Muscle of leg (tissue), 3 donors: ENCODE measurements at regions not wholly inside any gene's neighbourhood (a gene's known extent, or its start where the extent isn't known, plus 50 kb on each side); places are given as distances from the start of the nearest gene placed in this dataset.
A peak's percentile ranks its signal among the peaks of the same experiment; 100 is the strongest.

ENCODE experiments used
- DNase-seq: peaks from one replicate; pipeline ENCODE4 v3.0.0; 2013
- H3K27ac ChIP-seq: one replicate; pipeline ENCODE4 v1.5.1; 2013; ENCODE audit warnings: mild to moderate bottlenecking, low read length, control low read depth
- H3K27me3 ChIP-seq: one replicate; pipeline ENCODE4 v1.6.1; 2013; ENCODE audit warnings: low read length; ENCODE audit not compliant: control insufficient read depth, insufficient read depth
- H3K36me3 ChIP-seq: one replicate; pipeline ENCODE4 v1.6.1; 2013; ENCODE audit warnings: low read length; ENCODE audit not compliant: control insufficient read depth, insufficient read depth
- H3K4me1 ChIP-seq: one replicate; pipeline ENCODE4 v1.6.1; 2013; ENCODE audit warnings: low read length; ENCODE audit not compliant: control insufficient read depth, insufficient read depth
- H3K4me3 ChIP-seq: one replicate; pipeline ENCODE4 v1.5.1; 2013; ENCODE audit warnings: low read length, control low read depth
- H3K9me3 ChIP-seq: replicated peaks from 2 replicates; pipeline ENCODE4 v1.6.1; 2013; ENCODE audit warnings: low read depth, low read length; ENCODE audit not compliant: control insufficient read depth
- WGBS: methylation state at CpG from one replicate; pipeline ENCODE4 v1.1.5; 2013; ENCODE audit warnings: missing lambda C conversion rate; ENCODE audit not compliant: insufficient coverage; 5-methylcytosine and 5-hydroxymethylcytosine counted together

GRCh38 chr3:194201953-194202666, 66.2 kb downstream of the HES1 start:
- peaks cover 34% of the 10 kb centered on the region for H3K27me3 ChIP-seq
- peaks cover 20% of the 10 kb centered on the region for H3K4me1 ChIP-seq
- no peak overlapping the region for H3K27ac ChIP-seq
- 100% methylated on average over 3 of the region's 6 CpGs for WGBS
- no peak for DNase-seq
- no peak overlapping the region for H3K4me3 ChIP-seq
- H3K36me3 ChIP-seq: no peaks in the 10 kb centered on the region
- no peaks in the 10 kb centered on the region for H3K9me3 ChIP-seq

- DNase-seq: no peak
- Histone ChIP-seq H3K4me1 (peaks cover 20% of the 10 kb centered on the region), H3K36me3 (no peaks in the 10 kb centered on the region), H3K9me3 (no peaks in the 10 kb centered on the region), H3K4me3 (no peak overlapping the region), H3K27me3 (peaks cover 27% of the 10 kb centered on the region), H3K27ac (no peak overlapping the region)
- 74% methylated on average over 4 of the region's 11 CpGs for WGBS
These were observed 67.6 kb downstream of the HES1 start for GRCh38 chr3:194203482-194204041.

- Histone ChIP-seq H3K36me3 (no peaks in the 10 kb centered on the region), H3K27ac (no peak overlapping the region), H3K4me3 (peak overlapping the region; percentile 5), H3K4me1 (peaks cover 20% of the 10 kb centered on the region), H3K27me3 (peaks cover 22% of the 10 kb centered on the region), H3K9me3 (no peaks in the 10 kb centered on the region)
- no peak for DNase-seq
- 14% methylated on average over 70 of the region's 79 CpGs for whole genome bisulfite sequencing
These were observed 68.4 kb downstream of the HES1 start for GRCh38 chr3:194204042-194204987.

- Histone ChIP-seq H3K27ac (peak overlapping the region; percentile 51), H3K9me3 (no peaks in the 10 kb centered on the region), H3K27me3 (peaks cover 22% of the 10 kb centered on the region)
These were observed 69.8 kb downstream of the HES1 start for GRCh38 chr3:194205675-194206133.

GRCh38 chr3:194206320-194206719, 70.4 kb downstream of the HES1 start:
- Histone ChIP-seq H3K9me3 (no peaks in the 10 kb centered on the region), H3K4me3 (no peak overlapping the region), H3K27ac (peak overlapping the region; percentile 51), H3K36me3 (no peaks in the 10 kb centered on the region), H3K4me1 (peaks cover 18% of the 10 kb centered on the region), H3K27me3 (peaks cover 22% of the 10 kb centered on the region)
- DNase-seq: peak; percentile 89
- WGBS: 15% methylated on average over 8 of the region's 10 CpGs

More at GRCh38 chr3:194205675-194206133, 69.8 kb downstream of the HES1 start:
- no peak overlapping the region for H3K4me3 ChIP-seq
- H3K4me1 ChIP-seq: peaks cover 18% of the 10 kb centered on the region
- 68% methylated on average over 4 of the region's 8 CpGs for WGBS
- DNase-seq: peak; percentile 43
- H3K36me3 ChIP-seq: no peaks in the 10 kb centered on the region

- Histone ChIP-seq H3K4me1 (peaks cover 25% of the 10 kb centered on the region), H3K9me3 (no peaks in the 10 kb centered on the region), H3K36me3 (no peaks in the 10 kb centered on the region), H3K27ac (no peak overlapping the region), H3K4me3 (no peak overlapping the region), H3K27me3 (peaks cover 9% of the 10 kb centered on the region)
- DNase-seq: no peak
- 100% methylated on average over 1 of the region's 3 CpGs for WGBS
These were observed 72.8 kb downstream of the HES1 start for GRCh38 chr3:194208709-194209108.

GRCh38 chr3:194212161-194212844, 76.4 kb downstream of the HES1 start:
- WGBS: 83% methylated on average over 4 of the region's 13 CpGs
- no peak for DNase-seq
- H3K27me3 ChIP-seq: no peaks in the 10 kb centered on the region
- H3K4me3 ChIP-seq: no peak overlapping the region
- H3K27ac ChIP-seq: no peak overlapping the region
- no peaks in the 10 kb centered on the region for H3K36me3 ChIP-seq
- H3K4me1 ChIP-seq: peaks cover 8% of the 10 kb centered on the region
- H3K9me3 ChIP-seq: no peaks in the 10 kb centered on the region

- WGBS: 28% methylated on average over 7 of the region's 10 CpGs
- H3K27ac ChIP-seq: peak overlapping the region; percentile 4
- H3K4me3 ChIP-seq: no peak overlapping the region
- DNase-seq: peak; percentile 49
- H3K9me3 ChIP-seq: no peaks in the 10 kb centered on the region
- H3K4me1 ChIP-seq: peaks cover 8% of the 10 kb centered on the region
- H3K27me3 ChIP-seq: no peaks in the 10 kb centered on the region
- H3K36me3 ChIP-seq: no peaks in the 10 kb centered on the region
These were observed 76.9 kb downstream of the HES1 start for GRCh38 chr3:194212845-194213331.

GRCh38 chr3:194215392-194215791, 79.4 kb downstream of the HES1 start:
- H3K27me3 ChIP-seq: no peaks in the 10 kb centered on the region
- no peak for DNase-seq
- H3K4me3 ChIP-seq: no peak overlapping the region
- peaks cover 16% of the 10 kb centered on the region for H3K4me1 ChIP-seq
- no peaks in the 10 kb centered on the region for H3K9me3 ChIP-seq
- no peak overlapping the region for H3K27ac ChIP-seq
- WGBS: 35% methylated on average over 3 of the region's 6 CpGs
- no peaks in the 10 kb centered on the region for H3K36me3 ChIP-seq
